Colonic mucosa (tissue), 4 donors: ENCODE measurements at regions not wholly inside any gene's neighbourhood (a gene's known extent, or its start where the extent isn't known, plus 50 kb on each side); places are given as distances from the start of the nearest gene placed in this dataset.

ENCODE experiments used
- DNase-seq: peaks from one replicate; pipeline ENCODE4 v3.0.0-alpha.2; 2020
- H3K27ac ChIP-seq: fragments of 200-600 bp; one replicate; pipeline ENCODE4 v1.8.0; 2021
- H3K27me3 ChIP-seq: fragments of 200-600 bp; one replicate; pipeline ENCODE4 v1.8.0; 2021
- H3K36me3 ChIP-seq: fragments of 200-600 bp; one replicate; pipeline ENCODE4 v1.8.0; 2021
- H3K4me1 ChIP-seq: fragments of 200-600 bp; one replicate; pipeline ENCODE4 v1.8.0; 2021; ENCODE audit warnings: mild to moderate bottlenecking
- H3K4me3 ChIP-seq: fragments of 200-600 bp; one replicate; pipeline ENCODE4 v1.8.0; 2021
- H3K9ac ChIP-seq, 2 donors: one replicate each; pipeline ENCODE4 v1.7.0; 2013; ENCODE audit warnings: control low read depth in 2 of 2, low read depth in 2 of 2, low read length in 2 of 2
- H3K9me3 ChIP-seq: fragments of 200-600 bp; one replicate; pipeline ENCODE4 v1.8.0; 2021
- intact Hi-C: fragments of 100-400 bp; cut with DNase I; formaldehyde crosslinking; loops from one replicate; pipeline ENCODE4 v1.14.1; 2022
- TF ChIP-seq, protein P1 (sequence below): fragments of 200-600 bp; IDR thresholded peaks from one replicate; pipeline ENCODE4 v1.8.0; 2022; ENCODE audit warnings: antibody characterized with exemption, mild to moderate bottlenecking
- donor health status: healthy.
- donor health status: DM: no; HTN: no; CAD: no.
- donor health status: DM: no; HTN: no; CAD: no.

DNA sequence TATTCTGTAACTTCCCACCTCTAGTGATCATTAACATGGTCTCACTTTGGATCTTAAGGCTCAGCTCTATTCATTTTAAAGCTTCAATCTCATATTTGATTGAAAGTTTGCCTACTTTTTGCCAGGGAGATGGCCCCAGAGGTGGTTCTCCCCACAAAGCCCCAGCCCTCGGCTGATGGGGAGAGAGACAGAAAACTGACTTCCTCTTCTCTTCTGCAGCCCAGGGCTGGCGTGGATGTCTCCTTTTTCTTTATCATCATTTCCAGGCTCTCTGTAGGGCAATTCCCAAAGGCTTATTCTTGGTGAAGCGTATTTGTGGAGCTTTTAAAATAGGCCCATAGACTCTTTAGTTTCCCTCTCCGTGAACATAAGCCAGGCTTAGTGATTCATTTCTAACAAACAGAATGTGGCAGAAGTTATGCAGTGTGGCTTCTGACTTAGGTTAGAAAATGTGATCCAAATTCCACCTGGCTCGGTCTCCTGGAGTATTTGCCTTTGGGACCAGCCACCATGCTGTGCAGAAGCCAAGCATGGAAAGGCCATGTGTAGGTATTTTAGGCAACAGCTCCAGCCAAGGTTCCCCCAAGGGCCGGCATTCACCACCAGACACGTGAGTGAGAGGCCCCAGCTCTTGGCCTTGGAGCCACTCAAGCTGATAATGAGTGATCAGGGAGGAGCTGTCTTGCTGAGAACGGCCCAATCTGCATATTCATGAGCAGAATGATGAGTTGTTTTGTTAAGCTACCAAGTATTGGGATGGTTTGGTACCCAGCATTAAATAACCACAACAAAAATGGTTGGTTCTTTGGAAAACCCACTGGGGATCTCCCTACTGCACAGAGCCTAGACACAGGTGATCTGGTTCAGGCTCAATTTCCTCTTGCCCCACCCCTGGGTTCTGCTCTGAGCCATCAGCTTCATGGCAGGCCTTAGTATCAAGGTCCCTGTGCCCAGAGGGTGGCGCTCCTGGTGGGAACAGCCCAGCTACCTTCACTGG, 353.2 kb upstream of the PROK2 start:
- Histone ChIP-seq H3K36me3 (no peaks in the 10 kb centered on the region), H3K9me3 (no peaks in the 10 kb centered on the region), H3K9ac (no peak overlapping the region), H3K4me1 (no peaks in the 10 kb centered on the region), H3K4me3 (no peak overlapping the region), H3K27me3 (no peaks in the 10 kb centered on the region), H3K27ac (no peak overlapping the region)
- TF ChIP-seq, protein P1, sequence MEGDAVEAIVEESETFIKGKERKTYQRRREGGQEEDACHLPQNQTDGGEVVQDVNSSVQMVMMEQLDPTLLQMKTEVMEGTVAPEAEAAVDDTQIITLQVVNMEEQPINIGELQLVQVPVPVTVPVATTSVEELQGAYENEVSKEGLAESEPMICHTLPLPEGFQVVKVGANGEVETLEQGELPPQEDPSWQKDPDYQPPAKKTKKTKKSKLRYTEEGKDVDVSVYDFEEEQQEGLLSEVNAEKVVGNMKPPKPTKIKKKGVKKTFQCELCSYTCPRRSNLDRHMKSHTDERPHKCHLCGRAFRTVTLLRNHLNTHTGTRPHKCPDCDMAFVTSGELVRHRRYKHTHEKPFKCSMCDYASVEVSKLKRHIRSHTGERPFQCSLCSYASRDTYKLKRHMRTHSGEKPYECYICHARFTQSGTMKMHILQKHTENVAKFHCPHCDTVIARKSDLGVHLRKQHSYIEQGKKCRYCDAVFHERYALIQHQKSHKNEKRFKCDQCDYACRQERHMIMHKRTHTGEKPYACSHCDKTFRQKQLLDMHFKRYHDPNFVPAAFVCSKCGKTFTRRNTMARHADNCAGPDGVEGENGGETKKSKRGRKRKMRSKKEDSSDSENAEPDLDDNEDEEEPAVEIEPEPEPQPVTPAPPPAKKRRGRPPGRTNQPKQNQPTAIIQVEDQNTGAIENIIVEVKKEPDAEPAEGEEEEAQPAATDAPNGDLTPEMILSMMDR = no peak
- intact Hi-C loops = no loop called here
- DNase-seq = no peak

DNA sequence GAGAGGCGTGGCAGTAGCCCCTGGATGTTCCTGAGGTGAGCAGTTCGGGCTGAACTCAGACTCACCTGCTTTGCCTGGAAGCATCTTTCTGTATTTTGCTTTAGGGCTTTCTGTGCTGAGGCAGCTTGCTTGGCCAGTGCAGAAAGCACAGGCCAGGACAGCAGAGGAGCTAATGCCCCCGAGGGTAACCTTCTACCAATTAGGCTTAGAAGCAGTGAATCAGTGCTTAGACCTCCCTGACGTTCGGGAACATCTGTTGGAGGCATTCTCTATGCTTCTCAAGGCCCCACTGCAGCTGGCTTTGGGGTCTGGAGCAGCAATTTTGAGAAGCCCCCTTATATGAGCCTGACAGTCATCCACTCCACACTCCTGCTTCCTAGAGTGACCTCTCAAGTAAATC, 350.7 kb upstream of the PROK2 start:
- Histone ChIP-seq H3K27ac (no peak overlapping the region), H3K4me3 (no peak overlapping the region), H3K9me3 (no peaks in the 10 kb centered on the region), H3K9ac (no peak overlapping the region), H3K4me1 (no peaks in the 10 kb centered on the region), H3K36me3 (no peaks in the 10 kb centered on the region), H3K27me3 (no peaks in the 10 kb centered on the region)
- TF ChIP-seq, protein P1 = no peak
- intact Hi-C loops = no loop called here
- DNase-seq = no peak

DNA sequence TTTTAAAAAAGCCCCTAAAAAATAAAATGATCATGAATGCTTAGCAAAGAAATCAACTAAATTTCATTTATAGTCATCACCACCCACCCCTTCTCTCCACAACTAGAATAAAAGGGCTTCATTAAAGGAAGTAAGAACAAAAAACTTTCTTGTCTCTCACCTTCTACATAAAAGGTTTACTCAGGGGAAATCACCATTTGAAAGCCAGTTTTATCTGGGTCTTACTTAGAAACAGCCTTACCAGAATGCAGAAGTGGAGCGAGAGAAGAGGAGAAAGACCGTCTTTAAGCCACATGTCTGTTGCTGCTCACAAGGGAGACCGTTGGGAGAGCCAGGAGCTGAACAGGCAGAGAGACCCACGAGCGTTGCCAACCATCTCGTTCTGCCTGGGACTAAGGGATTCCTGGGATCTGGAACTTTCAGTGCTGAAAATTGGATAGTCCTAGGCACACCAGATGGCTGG, 350.1 kb upstream of the PROK2 start:
- no peaks in the 10 kb centered on the region for H3K27me3 ChIP-seq
- no peak for DNase-seq
- intact Hi-C loops = no loop called here
- H3K27ac ChIP-seq = no peak overlapping the region
- no peaks in the 10 kb centered on the region for H3K4me1 ChIP-seq
- H3K4me3 ChIP-seq = no peak overlapping the region
- TF ChIP-seq, protein P1 = no peak
- no peaks in the 10 kb centered on the region for H3K36me3 ChIP-seq
- no peak overlapping the region for H3K9ac ChIP-seq
- no peaks in the 10 kb centered on the region for H3K9me3 ChIP-seq

DNA sequence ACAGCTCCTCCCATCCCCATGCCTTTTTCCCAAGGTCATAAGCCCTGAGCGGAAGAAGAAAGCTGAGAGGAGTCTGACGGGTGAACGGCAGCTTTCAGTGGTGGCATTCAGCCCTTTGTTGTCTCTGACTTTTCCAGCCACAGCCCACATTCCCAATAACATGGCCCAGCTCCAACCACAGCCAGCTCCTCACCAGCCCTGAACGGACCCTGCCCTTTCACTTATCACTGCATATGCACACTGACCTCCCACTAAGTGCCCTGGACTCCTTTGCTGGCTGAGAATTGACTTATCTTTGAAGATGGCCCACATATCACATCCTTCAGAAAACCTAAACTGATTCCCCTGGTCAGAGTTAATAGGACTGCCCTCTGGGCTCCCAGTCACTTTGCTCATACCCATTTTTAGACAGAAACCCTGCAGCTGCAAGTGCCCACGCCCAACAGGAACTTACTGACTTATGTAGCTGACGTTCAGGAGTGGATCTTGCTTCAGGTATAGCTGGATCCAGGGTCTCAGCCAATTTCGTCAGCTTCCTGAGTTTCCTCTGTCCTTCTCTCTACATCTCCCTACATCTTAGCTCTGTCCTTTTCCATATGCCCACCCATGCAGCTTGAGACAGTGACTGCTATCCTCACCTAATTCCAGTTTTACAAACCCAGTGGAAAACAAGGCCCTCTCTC, 348.5 kb upstream of the PROK2 start:
- Histone ChIP-seq H3K9ac (no peak overlapping the region), H3K27ac (no peak overlapping the region), H3K4me1 (no peaks in the 10 kb centered on the region), H3K27me3 (no peaks in the 10 kb centered on the region), H3K9me3 (no peaks in the 10 kb centered on the region), H3K4me3 (no peak overlapping the region), H3K36me3 (no peaks in the 10 kb centered on the region)
- intact Hi-C loops = no loop called here
- TF ChIP-seq, protein P1 = no peak
- DNase-seq = no peak

DNA sequence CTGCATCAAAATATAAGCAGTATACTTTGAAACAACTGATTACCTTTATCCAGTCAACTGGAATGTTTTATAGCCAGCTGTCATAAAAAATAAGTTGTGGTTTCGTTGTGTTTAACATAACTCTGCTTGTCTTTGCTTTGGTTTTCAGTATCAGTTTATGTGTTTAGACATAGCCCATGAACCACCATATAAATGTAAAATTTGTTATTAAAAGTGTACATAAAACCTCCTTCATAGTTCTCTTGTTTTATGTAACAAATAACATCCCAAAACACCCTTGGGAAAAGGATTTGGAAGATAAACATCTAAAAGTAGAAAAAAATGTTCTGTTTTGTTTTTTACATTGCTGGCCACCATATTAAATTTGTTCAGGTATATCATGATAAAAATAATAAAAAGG, 347.0 kb upstream of the PROK2 start:
- Histone ChIP-seq H3K9me3 (no peaks in the 10 kb centered on the region), H3K27ac (no peak overlapping the region), H3K4me3 (no peak overlapping the region), H3K27me3 (no peaks in the 10 kb centered on the region), H3K9ac (no peak overlapping the region), H3K36me3 (no peaks in the 10 kb centered on the region), H3K4me1 (no peaks in the 10 kb centered on the region)
- DNase-seq = no peak
- intact Hi-C loops = no loop called here
- TF ChIP-seq, protein P1 = no peak
